Stimulated activated CD8-positive, alpha-beta memory T cell treated with anti-CD3 and anti-CD28 coated beads, Interleukin-7, amount 100 ng/mL, for 48 hours (primary cell): ENCODE measurements at regions not wholly inside any gene's neighbourhood (a gene's known extent, or its start where the extent isn't known, plus 50 kb on each side); places are given as distances from the start of the nearest gene placed in this dataset.
"Not testable (repeated sequence)": the region's sequence is repeated elsewhere in the genome, so short reads cannot be mapped to it uniquely, and the experiment has no call there.

Experiments
- DNase-seq, 2 donors: peaks; one replicate each; pipeline ENCODE4 v3.0.0-alpha.2; 2020; ENCODE audit warnings: low read depth in 1 of 2; ENCODE audit errors: extremely low read depth in 1 of 2

- DNase-seq, result no peak
Observed at GRCh38 chr2:192854031-192854430, 659.3 kb upstream of the TMEFF2 start.

- no peak for DNase-seq
Observed at GRCh38 chr2:192828947-192829346, 634.2 kb upstream of the TMEFF2 start.

- no peak for DNase-seq
Observed at GRCh38 chr2:192828175-192828574, 633.4 kb upstream of the TMEFF2 start.

GRCh38 chr2:192827735-192828134, 633.0 kb upstream of the TMEFF2 start:
- no peak for DNase-seq

- DNase-seq, result no peak
Observed at GRCh38 chr2:192814376-192814775, 619.6 kb upstream of the TMEFF2 start.

GRCh38 chr2:192813341-192813740, 618.6 kb upstream of the TMEFF2 start:
- no peak for DNase-seq

- DNase-seq, result no peak
Observed at GRCh38 chr2:192809173-192809572, 614.4 kb upstream of the TMEFF2 start.

GRCh38 chr2:192783643-192784042, 588.9 kb upstream of the TMEFF2 start:
- DNase-seq, result no peak

- DNase-seq, result no peak
Observed at GRCh38 chr2:192775459-192776262, 580.9 kb upstream of the TMEFF2 start.

GRCh38 chr2:192775011-192775410, 580.3 kb upstream of the TMEFF2 start:
- no peak for DNase-seq

GRCh38 chr2:192773044-192773443, 578.3 kb upstream of the TMEFF2 start:
- DNase-seq, result no peak

- no peak for DNase-seq
Observed at GRCh38 chr2:192749611-192750200, 555.0 kb upstream of the TMEFF2 start.

GRCh38 chr2:192741889-192742288, 547.2 kb upstream of the TMEFF2 start:
- no peak for DNase-seq

GRCh38 chr2:192735447-192735846, 540.7 kb upstream of the TMEFF2 start:
- DNase-seq, result no peak

GRCh38 chr2:192729369-192729768, 534.6 kb upstream of the TMEFF2 start:
- no peak for DNase-seq

GRCh38 chr2:192725991-192726390, 531.3 kb upstream of the TMEFF2 start:
- DNase-seq, result no peak

- no peak for DNase-seq
Observed at GRCh38 chr2:192719629-192720028, 524.9 kb upstream of the TMEFF2 start.

GRCh38 chr2:192718340-192718739, 523.6 kb upstream of the TMEFF2 start:
- DNase-seq, result no peak

GRCh38 chr2:192700934-192701333, 506.2 kb upstream of the TMEFF2 start:
- DNase-seq, result no peak

GRCh38 chr2:192697880-192698279, 503.1 kb upstream of the TMEFF2 start:
- DNase-seq, result no peak

- DNase-seq, result no peak
Observed at GRCh38 chr2:192696857-192697256, 502.1 kb upstream of the TMEFF2 start.

GRCh38 chr2:192687015-192687414, 492.3 kb upstream of the TMEFF2 start:
- no peak for DNase-seq

GRCh38 chr2:192682511-192682910, 487.8 kb upstream of the TMEFF2 start:
- DNase-seq, result not testable (repeated sequence)
